ENCODE measurements at regions not wholly inside any gene's neighbourhood (a gene's known extent, or its start where the extent isn't known, plus 50 kb on each side); places are given as distances from the start of the nearest gene placed in this dataset.
"Not testable (repeated sequence)": the region's sequence is repeated elsewhere in the genome, so short reads cannot be mapped to it uniquely, and the experiment has no call there.

DNA sequence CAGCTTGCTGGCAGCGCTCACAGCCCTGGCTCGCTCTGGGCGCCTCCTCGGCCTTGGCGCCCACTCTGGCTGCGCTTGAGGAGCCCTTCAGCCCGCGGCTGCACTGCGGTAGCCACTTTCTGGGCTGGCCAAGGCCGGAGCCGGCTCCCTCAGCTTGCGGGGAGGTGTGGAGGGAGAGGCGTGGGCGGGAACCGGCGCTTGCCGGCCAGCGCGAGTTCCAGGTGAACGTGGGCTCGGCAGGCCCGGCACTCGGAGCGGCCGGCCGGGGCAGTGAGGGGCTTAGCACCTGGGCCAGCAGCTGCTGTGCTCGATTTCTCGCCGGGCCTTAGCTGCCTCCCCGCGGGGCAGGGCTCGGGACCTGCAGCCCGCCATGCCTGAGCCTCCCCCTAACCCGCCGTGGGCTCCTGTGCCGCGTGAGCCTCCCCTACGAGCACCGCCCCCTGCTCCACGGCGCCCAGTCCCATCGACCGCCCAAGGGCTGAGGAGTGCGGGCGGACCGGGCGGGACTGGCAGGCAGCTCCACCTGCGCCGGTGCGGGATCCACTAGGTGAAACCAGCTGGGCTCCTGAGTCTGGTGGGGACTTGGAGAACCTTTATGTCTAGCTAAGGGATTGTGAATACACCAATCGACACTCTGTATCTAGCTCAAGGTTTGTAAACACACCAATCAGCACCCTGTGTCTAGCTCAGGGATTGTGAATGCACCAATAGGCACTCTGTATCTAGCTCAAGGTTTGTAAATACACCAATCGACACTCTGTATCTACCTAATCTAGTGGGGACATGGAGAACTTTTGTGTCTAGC, 1090.1 kb upstream of the TMPRSS15 start:
- TF ChIP-seq CEBPB (IDR thresholded peaks at IDR 0.05); FOXM1 (IDR thresholded peaks at IDR 0.05; ENCODE audit: borderline replicate concordance, low read depth); RAD21 (IDR thresholded peaks at IDR 0.05; ENCODE audit: low read depth); TAF1 (IDR thresholded peaks at IDR 0.05; ENCODE audit: low read depth); EP300 (IDR thresholded peaks at IDR 0.05; ENCODE audit: borderline replicate concordance); TCF12 (IDR thresholded peaks at IDR 0.05; ENCODE audit: low read depth); YY1 (IDR thresholded peaks at IDR 0.05; ENCODE audit: low read depth): not testable (repeated sequence)
- TF ChIP-seq, protein P1, sequence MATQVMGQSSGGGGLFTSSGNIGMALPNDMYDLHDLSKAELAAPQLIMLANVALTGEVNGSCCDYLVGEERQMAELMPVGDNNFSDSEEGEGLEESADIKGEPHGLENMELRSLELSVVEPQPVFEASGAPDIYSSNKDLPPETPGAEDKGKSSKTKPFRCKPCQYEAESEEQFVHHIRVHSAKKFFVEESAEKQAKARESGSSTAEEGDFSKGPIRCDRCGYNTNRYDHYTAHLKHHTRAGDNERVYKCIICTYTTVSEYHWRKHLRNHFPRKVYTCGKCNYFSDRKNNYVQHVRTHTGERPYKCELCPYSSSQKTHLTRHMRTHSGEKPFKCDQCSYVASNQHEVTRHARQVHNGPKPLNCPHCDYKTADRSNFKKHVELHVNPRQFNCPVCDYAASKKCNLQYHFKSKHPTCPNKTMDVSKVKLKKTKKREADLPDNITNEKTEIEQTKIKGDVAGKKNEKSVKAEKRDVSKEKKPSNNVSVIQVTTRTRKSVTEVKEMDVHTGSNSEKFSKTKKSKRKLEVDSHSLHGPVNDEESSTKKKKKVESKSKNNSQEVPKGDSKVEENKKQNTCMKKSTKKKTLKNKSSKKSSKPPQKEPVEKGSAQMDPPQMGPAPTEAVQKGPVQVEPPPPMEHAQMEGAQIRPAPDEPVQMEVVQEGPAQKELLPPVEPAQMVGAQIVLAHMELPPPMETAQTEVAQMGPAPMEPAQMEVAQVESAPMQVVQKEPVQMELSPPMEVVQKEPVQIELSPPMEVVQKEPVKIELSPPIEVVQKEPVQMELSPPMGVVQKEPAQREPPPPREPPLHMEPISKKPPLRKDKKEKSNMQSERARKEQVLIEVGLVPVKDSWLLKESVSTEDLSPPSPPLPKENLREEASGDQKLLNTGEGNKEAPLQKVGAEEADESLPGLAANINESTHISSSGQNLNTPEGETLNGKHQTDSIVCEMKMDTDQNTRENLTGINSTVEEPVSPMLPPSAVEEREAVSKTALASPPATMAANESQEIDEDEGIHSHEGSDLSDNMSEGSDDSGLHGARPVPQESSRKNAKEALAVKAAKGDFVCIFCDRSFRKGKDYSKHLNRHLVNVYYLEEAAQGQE (IDR thresholded peaks at IDR 0.05; ENCODE audit: low read depth) = not testable (repeated sequence)
- TF ChIP-seq, protein P2, sequence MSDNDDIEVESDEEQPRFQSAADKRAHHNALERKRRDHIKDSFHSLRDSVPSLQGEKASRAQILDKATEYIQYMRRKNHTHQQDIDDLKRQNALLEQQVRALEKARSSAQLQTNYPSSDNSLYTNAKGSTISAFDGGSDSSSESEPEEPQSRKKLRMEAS (IDR thresholded peaks at IDR 0.05) = not testable (repeated sequence)
